Keratinocyte (primary cell): ENCODE measurements at regions not wholly inside any gene's neighbourhood (a gene's known extent, or its start where the extent isn't known, plus 50 kb on each side); places are given as distances from the start of the nearest gene placed in this dataset.

ENCODE experiments used
- DNase-seq: peaks from one replicate; pipeline ENCODE4 v3.0.0-alpha.2; 2011; ENCODE audit warnings: low read depth, missing footprints, low spot score
- FAIRE-seq: peaks from 2 replicates; lab custom pipeline; 2011; peaks lifted over from hg19 to GRCh38; lab: Jason Lieb, UNC
- H2AFZ ChIP-seq: 2 replicates; pipeline ENCODE4 v1.6.0; 2012; ENCODE audit warnings: low read length, control low read depth, inconsistent platforms; ENCODE audit not compliant: control insufficient read depth
- H3K27ac ChIP-seq: 2 replicates; pipeline ENCODE4 v1.5.1; 2011; ENCODE audit warnings: low read length; ENCODE audit not compliant: control insufficient read depth, insufficient read depth
- H3K27me3 ChIP-seq: 3 replicates; pipeline ENCODE4 v1.6.0; 2011; ENCODE audit warnings: low read length; ENCODE audit not compliant: control insufficient read depth, insufficient read depth; ENCODE audit errors: extremely low read depth
- H3K36me3 ChIP-seq, 2 experiments: 2 replicates in 1 of 2; 3 replicates in 1 of 2; pipeline ENCODE4 v1.5.1; 2011; ENCODE audit warnings: low read length in 2 of 2, mild to moderate bottlenecking in 1 of 2; ENCODE audit not compliant: control insufficient read depth in 2 of 2, insufficient read depth in 2 of 2; ENCODE audit errors: extremely low read depth in 1 of 2
- H3K4me1 ChIP-seq: 3 replicates; pipeline ENCODE4 v1.5.1; 2011; ENCODE audit warnings: low read length; ENCODE audit not compliant: control insufficient read depth, insufficient read depth; ENCODE audit errors: extremely low read depth
- H3K4me2 ChIP-seq: 3 replicates; pipeline ENCODE4 v1.6.0; 2011; ENCODE audit warnings: low read depth, low read length; ENCODE audit not compliant: control insufficient read depth, insufficient read depth; ENCODE audit errors: extremely low read depth
- H3K4me3 ChIP-seq, 3 experiments: fragments of 200-600 bp in 1 of 3; sonication (generic) in 1 of 3; 2 replicates in 2 of 3; 3 replicates in 1 of 3; pipeline ENCODE4 v1.5.1; 2011 to 2016; ENCODE audit warnings: low read length in 3 of 3, mild to moderate bottlenecking in 3 of 3, control low read depth in 2 of 3, inconsistent platforms in 1 of 3, low read depth in 1 of 3, mixed read lengths in 1 of 3, mixed run types in 1 of 3, moderate library complexity in 1 of 3; ENCODE audit not compliant: control insufficient read depth in 2 of 3, insufficient read depth in 2 of 3; ENCODE audit errors: extremely low read depth in 1 of 3
- H3K79me2 ChIP-seq: 2 replicates; pipeline ENCODE4 v1.6.0; 2012; ENCODE audit warnings: low read length; ENCODE audit not compliant: control insufficient read depth, insufficient read depth
- H3K9ac ChIP-seq: 3 replicates; pipeline ENCODE4 v1.6.0; 2011; ENCODE audit warnings: low read length; ENCODE audit not compliant: control insufficient read depth, insufficient read depth; ENCODE audit errors: extremely low read depth
- H3K9me1 ChIP-seq: 3 replicates; pipeline ENCODE4 v1.6.0; 2011; ENCODE audit warnings: low read length; ENCODE audit not compliant: control insufficient read depth, insufficient read depth; ENCODE audit errors: extremely low read depth
- H3K9me3 ChIP-seq: 2 replicates; pipeline ENCODE4 v1.5.1; 2012; ENCODE audit warnings: low read depth, low read length; ENCODE audit not compliant: control insufficient read depth
- H4K20me1 ChIP-seq: 3 replicates; pipeline ENCODE4 v1.6.0; 2011; ENCODE audit warnings: low read length; ENCODE audit not compliant: control insufficient read depth, insufficient read depth; ENCODE audit errors: extremely low read depth
- CTCF ChIP-seq, 3 experiments: IDR thresholded peaks in 1 of 3; conservative IDR thresholded peaks in 1 of 3; optimal IDR thresholded peaks in 1 of 3; 2 replicates in 2 of 3; 3 replicates in 1 of 3; pipeline versions ENCODE3 to v1.5.1; 2011; ENCODE audit warnings: low read length in 3 of 3, mild to moderate bottlenecking in 3 of 3, moderate library complexity in 2 of 3, control low read depth in 1 of 3, inconsistent platforms in 1 of 3; ENCODE audit not compliant: insufficient read depth in 2 of 3; ENCODE audit errors: extremely low read depth in 1 of 3
- EZH2 ChIP-seq: IDR thresholded peaks from one replicate; pipeline ENCODE4 v1.6.1; 2012; ENCODE audit warnings: inconsistent platforms, mild to moderate bottlenecking, low read length, moderate library complexity
- dilution Hi-C: fragments of 300-500 bp; cut with MboI; formaldehyde crosslinking; loops from one replicate; pipeline ENCODE4 v1.7.0; 2020; ENCODE audit warnings: low sequenced_read_pairs; ENCODE audit not compliant: extremely low pct_ligation_motif_present

- H4K20me1 ChIP-seq = no peaks in the 10 kb centered on the region
- no peaks in the 10 kb centered on the region for H3K79me2 ChIP-seq
- no peaks in the 10 kb centered on the region for H3K4me1 ChIP-seq
- no peak overlapping the region for H3K4me2 ChIP-seq
- no peak overlapping the region for H3K27ac ChIP-seq
- H3K9me1 ChIP-seq = no peaks in the 10 kb centered on the region
- no peaks in the 10 kb centered on the region for H3K36me3 ChIP-seq
- no peak for FAIRE-seq
- DNase-seq = no peak
- dilution Hi-C loops = no loop called here
- no peak overlapping the region for H3K9ac ChIP-seq
- TF ChIP-seq EZH2 (no peak), CTCF (optimal IDR thresholded peaks at IDR 0.05 in 1 of 3, IDR thresholded peaks at IDR 0.05 in 1 of 3, conservative IDR thresholded peaks at IDR 0.05 in 1 of 3; ENCODE audit: extremely low read depth in 1 of 3, insufficient read depth in 2 of 3, low read length in 3 of 3) (peak in 2 of 3 experiments; percentile 55 to 81)
- H3K4me3 ChIP-seq = no peak overlapping the region
- no peaks in the 10 kb centered on the region for H3K9me3 ChIP-seq
- peaks cover 73% of the 10 kb centered on the region for H3K27me3 ChIP-seq
- H2AFZ ChIP-seq = no peak overlapping the region
These were observed 65.5 kb upstream of the WNT4 start for GRCh38 chr1:22208268-22208972.

- no peak overlapping the region for H3K4me3 ChIP-seq
- no peak overlapping the region for H2AFZ ChIP-seq
- no peaks in the 10 kb centered on the region for H4K20me1 ChIP-seq
- no peak for TF ChIP-seq CTCF (optimal IDR thresholded peaks at IDR 0.05 in 1 of 3, IDR thresholded peaks at IDR 0.05 in 1 of 3, conservative IDR thresholded peaks at IDR 0.05 in 1 of 3; ENCODE audit: extremely low read depth in 1 of 3, insufficient read depth in 2 of 3, low read length in 3 of 3)
- no peak for TF ChIP-seq EZH2
- H3K4me2 ChIP-seq = no peak overlapping the region
- FAIRE-seq = no peak
- H3K9me3 ChIP-seq = no peaks in the 10 kb centered on the region
- no peaks in the 10 kb centered on the region for H3K79me2 ChIP-seq
- peaks cover 68% of the 10 kb centered on the region for H3K27me3 ChIP-seq
- no peaks in the 10 kb centered on the region for H3K36me3 ChIP-seq
- H3K4me1 ChIP-seq = no peaks in the 10 kb centered on the region
- dilution Hi-C loops = no loop called here
- H3K27ac ChIP-seq = no peak overlapping the region
- no peaks in the 10 kb centered on the region for H3K9me1 ChIP-seq
- H3K9ac ChIP-seq = no peak overlapping the region
- no peak for DNase-seq
These were observed 66.1 kb upstream of the WNT4 start for GRCh38 chr1:22208973-22209378.
